ENCODE measurements at regions not wholly inside any gene's neighbourhood (a gene's known extent, or its start where the extent isn't known, plus 50 kb on each side); places are given as distances from the start of the nearest gene placed in this dataset.

- CTCF ChIA-PET (ENCODE audit: partially characterized antibody) = interaction anchor here (0.8 to 1.7 kb wide), 4 partner anchors 11 to 117 kb away, joined by 3 to 6 read pairs (median 4); no protein-coding TSS in a partner anchor
- H3K9ac ChIP-seq (replicated peaks in 1 of 4; ENCODE audit: extremely low read depth in 1 of 4, low read depth in 3 of 4, low read length in 3 of 4) = no peak overlapping the region
- TF ChIP-seq RNF2 (IDR thresholded peaks at IDR 0.05; ENCODE audit: borderline replicate concordance, low read depth, low read length, missing control alignments, poor library complexity, severe bottlenecking) (no peak), CTCF (IDR thresholded peaks at IDR 0.05; ENCODE audit: control extremely low read depth in 1 of 3, insufficient read depth in 1 of 3, low read depth in 1 of 3, low read length in 3 of 3) (no peak), PHF8 (conservative IDR thresholded peaks at IDR 0.05; ENCODE audit: low read depth, low read length) (no peak), SP4 (IDR thresholded peaks at IDR 0.05; ENCODE audit: low read length) (no peak)
Observed at GRCh38 chr13:75102001-75102716, 379.8 kb downstream of the TBC1D4 start.

More at GRCh38 chr13:75102001-75102716, 379.8 kb downstream of the TBC1D4 start:
- Histone ChIP-seq H3K23me2 (ENCODE audit: low read depth, low read length) (no peaks in the 10 kb centered on the region; the same call in 1 of the 2 replicates), H2AK5ac (ENCODE audit: low read depth, low read length) (no peak overlapping the region), H2BK15ac (ENCODE audit: low read length) (no peak overlapping the region), H3K23ac (ENCODE audit: insufficient read length) (no peak overlapping the region), H3K9me3 (ENCODE audit: insufficient read depth in 2 of 2, low read depth in 1 of 2, low read length in 1 of 2) (no peaks in the 10 kb centered on the region), H3K36me3 (ENCODE audit: control insufficient read depth in 2 of 4, insufficient read depth in 4 of 4, low read length in 3 of 4) (no peaks in the 10 kb centered on the region), H3K27ac (ENCODE audit: low read depth, low read length) (no peak overlapping the region), H2BK20ac (ENCODE audit: low read length) (no peak overlapping the region), H4K5ac (ENCODE audit: insufficient read length, low read depth, low read length) (no peak overlapping the region), H2BK5ac (ENCODE audit: low read depth, low read length) (no peak overlapping the region), H3K18ac (ENCODE audit: extremely low read depth, low read length) (no peak overlapping the region), H2AFZ (ENCODE audit: low read length) (no peak overlapping the region), H3K4ac (replicated peaks; ENCODE audit: insufficient read length, low read depth, low read length) (no peak overlapping the region), H2BK12ac (ENCODE audit: low read depth, low read length) (no peak overlapping the region), H3K79me1 (ENCODE audit: low read depth, low read length) (no peaks in the 10 kb centered on the region), H3K4me2 (ENCODE audit: insufficient read depth in 1 of 2, low read depth in 2 of 2, low read length in 2 of 2) (no peak overlapping the region), H3K4me3 (ENCODE audit: extremely low read depth in 1 of 4, insufficient read depth in 2 of 4, low read depth in 3 of 4, low read length in 4 of 4) (no peak overlapping the region), H4K20me1 (replicated peaks in 1 of 2; ENCODE audit: control insufficient read depth in 1 of 2, insufficient read depth in 2 of 2, low read length in 2 of 2) (no peaks in the 10 kb centered on the region), H4K8ac (ENCODE audit: extremely low read depth, insufficient read depth, low read length) (no peak overlapping the region), H2BK120ac (replicated peaks; ENCODE audit: low read depth, low read length) (no peak overlapping the region), H4K91ac (replicated peaks; ENCODE audit: insufficient read length, low read length) (no peak overlapping the region), H3K14ac (ENCODE audit: insufficient read length) (no peak overlapping the region), H3K27me3 (replicated peaks in 1 of 4; ENCODE audit: control insufficient read depth in 3 of 4, extremely low read depth in 1 of 4, insufficient read depth in 3 of 4, low read length in 3 of 4) (no peaks in the 10 kb centered on the region), H3K4me1 (replicated peaks in 1 of 4; ENCODE audit: control insufficient read depth in 3 of 4, insufficient read depth in 4 of 4, low read length in 3 of 4) (no peaks in the 10 kb centered on the region), H3K56ac (replicated peaks; ENCODE audit: insufficient read length, low read depth, low read length) (no peak overlapping the region), H3K79me2 (ENCODE audit: control insufficient read depth in 1 of 2, insufficient read depth in 2 of 2, low read length in 2 of 2) (no peaks in the 10 kb centered on the region)
- POLR2A ChIA-PET (ENCODE audit: partially characterized antibody) = no interaction called here
- peak; percentile 7 for FAIRE-seq
- 81% methylated on average over 5 of the region's 5 CpGs; no CpG with 5 or more reads in 1 of the 2 experiments for WGBS, 2 experiments (ENCODE audit: extremely low coverage in 1 of 2, insufficient coverage in 1 of 2, insufficient read length in 1 of 2, insufficient replicate concordance in 2 of 2, low coverage in 1 of 2, low lambda C conversion rate in 2 of 2, missing lambda C conversion rate in 1 of 2)
- no peak for DNase-seq (ENCODE audit: low read depth in 1 of 2, low spot score in 2 of 2)
